ENCODE measurements at regions not wholly inside any gene's neighbourhood (a gene's known extent, or its start where the extent isn't known, plus 50 kb on each side); places are given as distances from the start of the nearest gene placed in this dataset.

DNA sequence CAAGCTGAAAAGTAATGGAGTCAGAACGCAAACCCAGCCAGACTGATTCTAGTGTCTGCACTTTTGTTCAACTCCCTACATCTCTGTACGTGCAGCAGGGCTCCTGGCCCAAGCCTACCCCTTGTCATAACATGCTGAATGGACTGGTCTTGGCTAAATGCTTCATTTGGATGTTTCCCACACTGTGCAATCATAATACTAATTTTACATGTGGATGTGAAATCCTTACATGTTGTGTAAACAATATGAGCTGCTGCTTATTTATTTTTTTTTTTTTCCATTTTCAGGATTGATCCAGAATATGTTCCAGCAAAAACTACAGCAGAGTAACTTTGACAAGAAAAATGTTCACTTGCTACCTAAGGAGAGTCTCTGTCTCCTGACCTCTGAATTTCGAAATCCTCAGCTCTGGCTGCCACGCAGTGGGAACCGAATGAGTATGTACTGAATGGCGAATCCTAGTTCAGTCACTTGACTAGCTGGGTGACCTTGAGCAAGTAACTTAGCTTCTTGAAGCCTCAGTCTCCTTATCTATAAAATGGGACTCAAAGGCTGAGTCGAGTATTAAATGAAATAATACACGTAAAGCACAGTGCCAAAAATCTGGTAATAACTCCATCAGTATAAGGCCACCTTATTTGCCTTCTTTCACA lies 133.4 kb downstream of the EHF start:
- TF ChIP-seq ZNF629 (CRISPR knock-in tag; conservative IDR thresholded peaks at IDR 0.05) (peak; percentile 66), ZNF296 (CRISPR knock-in tag; conservative IDR thresholded peaks at IDR 0.05) (no peak), DPF2 (CRISPR knock-in tag; IDR thresholded peaks at IDR 0.05; ENCODE audit: borderline replicate concordance, low read depth) (no peak), HHEX (CRISPR knock-in tag; IDR thresholded peaks at IDR 0.05) (no peak), MAFK (conservative IDR thresholded peaks at IDR 0.05 in 1 of 2, IDR thresholded peaks at IDR 0.05 in 1 of 2; ENCODE audit: low read length in 2 of 2) (no peak), SATB2 (CRISPR knock-in tag; IDR thresholded peaks at IDR 0.05) (no peak)
- TF ChIP-seq, protein P1, sequence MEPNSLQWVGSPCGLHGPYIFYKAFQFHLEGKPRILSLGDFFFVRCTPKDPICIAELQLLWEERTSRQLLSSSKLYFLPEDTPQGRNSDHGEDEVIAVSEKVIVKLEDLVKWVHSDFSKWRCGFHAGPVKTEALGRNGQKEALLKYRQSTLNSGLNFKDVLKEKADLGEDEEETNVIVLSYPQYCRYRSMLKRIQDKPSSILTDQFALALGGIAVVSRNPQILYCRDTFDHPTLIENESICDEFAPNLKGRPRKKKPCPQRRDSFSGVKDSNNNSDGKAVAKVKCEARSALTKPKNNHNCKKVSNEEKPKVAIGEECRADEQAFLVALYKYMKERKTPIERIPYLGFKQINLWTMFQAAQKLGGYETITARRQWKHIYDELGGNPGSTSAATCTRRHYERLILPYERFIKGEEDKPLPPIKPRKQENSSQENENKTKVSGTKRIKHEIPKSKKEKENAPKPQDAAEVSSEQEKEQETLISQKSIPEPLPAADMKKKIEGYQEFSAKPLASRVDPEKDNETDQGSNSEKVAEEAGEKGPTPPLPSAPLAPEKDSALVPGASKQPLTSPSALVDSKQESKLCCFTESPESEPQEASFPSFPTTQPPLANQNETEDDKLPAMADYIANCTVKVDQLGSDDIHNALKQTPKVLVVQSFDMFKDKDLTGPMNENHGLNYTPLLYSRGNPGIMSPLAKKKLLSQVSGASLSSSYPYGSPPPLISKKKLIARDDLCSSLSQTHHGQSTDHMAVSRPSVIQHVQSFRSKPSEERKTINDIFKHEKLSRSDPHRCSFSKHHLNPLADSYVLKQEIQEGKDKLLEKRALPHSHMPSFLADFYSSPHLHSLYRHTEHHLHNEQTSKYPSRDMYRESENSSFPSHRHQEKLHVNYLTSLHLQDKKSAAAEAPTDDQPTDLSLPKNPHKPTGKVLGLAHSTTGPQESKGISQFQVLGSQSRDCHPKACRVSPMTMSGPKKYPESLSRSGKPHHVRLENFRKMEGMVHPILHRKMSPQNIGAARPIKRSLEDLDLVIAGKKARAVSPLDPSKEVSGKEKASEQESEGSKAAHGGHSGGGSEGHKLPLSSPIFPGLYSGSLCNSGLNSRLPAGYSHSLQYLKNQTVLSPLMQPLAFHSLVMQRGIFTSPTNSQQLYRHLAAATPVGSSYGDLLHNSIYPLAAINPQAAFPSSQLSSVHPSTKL (CRISPR knock-in tag; IDR thresholded peaks at IDR 0.05): no peak
- TF ChIP-seq, protein P2, sequence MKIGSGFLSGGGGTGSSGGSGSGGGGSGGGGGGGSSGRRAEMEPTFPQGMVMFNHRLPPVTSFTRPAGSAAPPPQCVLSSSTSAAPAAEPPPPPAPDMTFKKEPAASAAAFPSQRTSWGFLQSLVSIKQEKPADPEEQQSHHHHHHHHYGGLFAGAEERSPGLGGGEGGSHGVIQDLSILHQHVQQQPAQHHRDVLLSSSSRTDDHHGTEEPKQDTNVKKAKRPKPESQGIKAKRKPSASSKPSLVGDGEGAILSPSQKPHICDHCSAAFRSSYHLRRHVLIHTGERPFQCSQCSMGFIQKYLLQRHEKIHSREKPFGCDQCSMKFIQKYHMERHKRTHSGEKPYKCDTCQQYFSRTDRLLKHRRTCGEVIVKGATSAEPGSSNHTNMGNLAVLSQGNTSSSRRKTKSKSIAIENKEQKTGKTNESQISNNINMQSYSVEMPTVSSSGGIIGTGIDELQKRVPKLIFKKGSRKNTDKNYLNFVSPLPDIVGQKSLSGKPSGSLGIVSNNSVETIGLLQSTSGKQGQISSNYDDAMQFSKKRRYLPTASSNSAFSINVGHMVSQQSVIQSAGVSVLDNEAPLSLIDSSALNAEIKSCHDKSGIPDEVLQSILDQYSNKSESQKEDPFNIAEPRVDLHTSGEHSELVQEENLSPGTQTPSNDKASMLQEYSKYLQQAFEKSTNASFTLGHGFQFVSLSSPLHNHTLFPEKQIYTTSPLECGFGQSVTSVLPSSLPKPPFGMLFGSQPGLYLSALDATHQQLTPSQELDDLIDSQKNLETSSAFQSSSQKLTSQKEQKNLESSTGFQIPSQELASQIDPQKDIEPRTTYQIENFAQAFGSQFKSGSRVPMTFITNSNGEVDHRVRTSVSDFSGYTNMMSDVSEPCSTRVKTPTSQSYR (CRISPR knock-in tag; IDR thresholded peaks at IDR 0.05; ENCODE audit: borderline replicate concordance): no peak
- BruUV-seq (replicated peaks): no TSS peak
- no peak for DNase-seq (ENCODE audit: low spot score)
- H3K4me3 ChIP-seq (replicated peaks in 1 of 3; ENCODE audit: insufficient read depth in 1 of 3, low read depth in 2 of 3, low read length in 3 of 3): no peak overlapping the region
- no peak overlapping the region for H3K27ac ChIP-seq (ENCODE audit: extremely low read length, insufficient read depth, low read length)
- H3K27me3 ChIP-seq (ENCODE audit: control insufficient read depth in 1 of 2, insufficient read depth in 2 of 2, low read length in 2 of 2): no peaks in the 10 kb centered on the region
- in situ Hi-C loops (cut with HindIII; ENCODE audit: extremely low pct_ligation_motif_present, low pct_unique_long_range_greater_than_20kb): no loop called here
- FAIRE-seq: no peak
- intact Hi-C loops (cut with micrococcal nuclease; ENCODE audit: unreplicated experiment): no loop called here
- H3K9ac ChIP-seq (ENCODE audit: insufficient read depth, low read depth, low read length): no peak overlapping the region
- no peaks in the 10 kb centered on the region for H3K9me3 ChIP-seq (ENCODE audit: low read length)
- ATAC-seq: no peak
- POLR2A ChIA-PET: no interaction called here
- no peaks in the 10 kb centered on the region for H4K20me1 ChIP-seq (ENCODE audit: insufficient read depth, low read length)
- H3K79me2 ChIP-seq (ENCODE audit: insufficient read depth, low read length): no peaks in the 10 kb centered on the region
- H3K36me3 ChIP-seq (replicated peaks in 1 of 2; ENCODE audit: control insufficient read depth in 1 of 2, insufficient read depth in 2 of 2, low read length in 2 of 2): no peaks in the 10 kb centered on the region
- H2AFZ ChIP-seq (ENCODE audit: low read length): no peak overlapping the region
- peaks cover 9% of the 10 kb centered on the region; the same call in 1 of the 2 replicates for H3K4me1 ChIP-seq (ENCODE audit: insufficient read depth, low read length)
- no peak overlapping the region for H3K4me2 ChIP-seq (ENCODE audit: low read depth, low read length)
- CTCF ChIA-PET (ENCODE audit: low intra/inter-chr PET ratio, low total read pairs): no interaction called here
- 60% methylated on average over 8 of the region's 8 CpGs for WGBS (ENCODE audit: low lambda C conversion rate)
